Panc1 (cell line): ENCODE measurements at regions not wholly inside any gene's neighbourhood (a gene's known extent, or its start where the extent isn't known, plus 50 kb on each side); places are given as distances from the start of the nearest gene placed in this dataset.

ENCODE experiments used
- ATAC-seq: fragments of 200-7000 bp; cut with Tn5 transposase; 2 replicates; pipeline ENCODE4 v1.9.1; 2020; ENCODE audit warnings: mild to moderate bottlenecking, moderate library complexity
- BruUV-seq: library from RNA; stranded (reverse); fragments of 400-500 nt; replicated peaks from 2 replicates; lab custom pipeline; 2021; lab: Mats Ljungman, UMichigan
- CTCF ChIA-PET: fragments of 300-600 bp; sonication (Branson Sonifier 250); formaldehyde crosslinking; loops from one replicate; lab custom pipeline; 2022; ENCODE audit warnings: antibody characterized with exemption; lab: Charles Lee
- POLR2A ChIA-PET: fragments of 300-600 bp; sonication (Branson Sonifier 250); formaldehyde crosslinking; loops from one replicate; lab custom pipeline; 2022; ENCODE audit warnings: antibody characterized with exemption; lab: Charles Lee
- DNase-seq: peaks from one replicate; pipeline ENCODE4 v3.0.0-alpha.2; 2010; ENCODE audit warnings: low read depth, low spot score
- H3K27ac ChIP-seq: 2 replicates; pipeline ENCODE4 v1.5.1; 2011; ENCODE audit warnings: mild to moderate bottlenecking, low read length, inconsistent platforms
- H3K27me3 ChIP-seq: fragments of 200-500 bp; sonication (Bioruptor generic); 2 replicates; pipeline ENCODE4 v1.6.0; 2014; ENCODE audit warnings: low read length, inconsistent platforms; ENCODE audit not compliant: control insufficient read depth, insufficient read depth
- H3K36me3 ChIP-seq: fragments of 200-500 bp; sonication (Bioruptor generic); 2 replicates; pipeline ENCODE4 v1.5.1; 2014; ENCODE audit warnings: inconsistent platforms, mild to moderate bottlenecking, low read length, moderate library complexity; ENCODE audit not compliant: control insufficient read depth, insufficient read depth
- H3K4me1 ChIP-seq: 2 replicates; pipeline ENCODE4 v1.5.1; 2011; ENCODE audit warnings: inconsistent platforms, mild to moderate bottlenecking, low read length, moderate library complexity; ENCODE audit not compliant: control insufficient read depth, insufficient read depth
- H3K4me3 ChIP-seq, 2 experiments: 2 replicates each; pipeline ENCODE4 v1.5.1; 2011 to 2012; ENCODE audit warnings: low read depth in 2 of 2, low read length in 2 of 2, mild to moderate bottlenecking in 2 of 2, inconsistent platforms in 1 of 2, moderate library complexity in 1 of 2
- H3K9me3 ChIP-seq: fragments of 200-500 bp; sonication (Bioruptor generic); 2 replicates; pipeline ENCODE4 v1.5.1; 2014; ENCODE audit warnings: low read depth, mild to moderate bottlenecking, inconsistent platforms, low read length, moderate library complexity; ENCODE audit not compliant: control insufficient read depth, insufficient read depth
- CTCF ChIP-seq: fragments of 450-650 bp; IDR thresholded peaks from 2 replicates; pipeline ENCODE4 v1.5.1; 2017; ENCODE audit warnings: mild to moderate bottlenecking
- POLR2AphosphoS5 ChIP-seq: IDR thresholded peaks from 2 replicates; pipeline ENCODE4 v1.6.1; 2012; ENCODE audit warnings: mild to moderate bottlenecking, low read depth, low read length, moderate library complexity
- REST ChIP-seq, 2 experiments: IDR thresholded peaks; 2 replicates each; pipeline ENCODE4 v1.6.1; 2011 to 2012; ENCODE audit warnings: low read depth in 2 of 2, control low read depth in 1 of 2, low read length in 1 of 2, mild to moderate bottlenecking in 1 of 2, moderate library complexity in 1 of 2; ENCODE audit not compliant: insufficient read depth in 1 of 2
- SIN3A ChIP-seq: IDR thresholded peaks from 2 replicates; pipeline ENCODE4 v1.6.1; 2012; ENCODE audit warnings: low read depth, mild to moderate bottlenecking, low read length, moderate library complexity, borderline replicate concordance; ENCODE audit not compliant: insufficient read depth
- TCF7L2 ChIP-seq: IDR thresholded peaks from 2 replicates; pipeline ENCODE4 v1.6.1; 2011; ENCODE audit warnings: mild to moderate bottlenecking, low read depth, low read length, inconsistent platforms
- in situ Hi-C: cut with HindIII; loops from 2 replicates; pipeline ENCODE4 v1.10.0; 2016; ENCODE audit warnings: low sequenced_read_pairs, low pct_unique_long_range_greater_than_20kb
- intact Hi-C: fragments of 100-400 bp; cut with micrococcal nuclease; formaldehyde crosslinking; loops from one replicate; pipeline ENCODE4 v1.10.0; 2022; ENCODE audit not compliant: unreplicated experiment

- Histone ChIP-seq H3K4me1 (no peaks in the 10 kb centered on the region), H3K4me3 (no peak overlapping the region), H3K36me3 (no peaks in the 10 kb centered on the region), H3K27me3 (no peaks in the 10 kb centered on the region), H3K27ac (no peak overlapping the region), H3K9me3 (no peaks in the 10 kb centered on the region)
- intact Hi-C loops = no loop called here
- in situ Hi-C loops = no loop called here
- no TSS peak for BruUV-seq
- ATAC-seq (no peak), DNase-seq (no peak)
- TF ChIP-seq CTCF (no peak), SIN3A (no peak)
- ChIA-PET CTCF (no interaction called here), POLR2A (no interaction called here)
Measured at GRCh38 chr1:222970040-222970439, 155.2 kb downstream of the DISP1 start.

- in situ Hi-C loops = no loop called here
- no peaks in the 10 kb centered on the region for H3K27me3 ChIP-seq
- intact Hi-C loops = no loop called here
- no peaks in the 10 kb centered on the region for H3K4me1 ChIP-seq
- H3K36me3 ChIP-seq = no peaks in the 10 kb centered on the region
- no peaks in the 10 kb centered on the region for H3K9me3 ChIP-seq
- ChIA-PET CTCF (no interaction called here), POLR2A (no interaction called here)
- no peak for DNase-seq
- H3K4me3 ChIP-seq = no peak overlapping the region
- TF ChIP-seq TCF7L2 = no peak
- TF ChIP-seq SIN3A = no peak
- TF ChIP-seq POLR2AphosphoS5 = no peak
- no peak for TF ChIP-seq CTCF
- no peak for TF ChIP-seq REST (IDR thresholded peaks at IDR 0.05; ENCODE audit: insufficient read depth in 1 of 2, low read depth in 2 of 2, low read length in 1 of 2)
- BruUV-seq = no TSS peak
- no peak for ATAC-seq
- H3K27ac ChIP-seq = no peak overlapping the region
Measured at GRCh38 chr1:222970711-222971110, 155.9 kb downstream of the DISP1 start.
